WTC11 (cell line): ENCODE measurements at regions not wholly inside any gene's neighbourhood (a gene's known extent, or its start where the extent isn't known, plus 50 kb on each side); places are given as distances from the start of the nearest gene placed in this dataset.
"Not testable (repeated sequence)": the region's sequence is repeated elsewhere in the genome, so short reads cannot be mapped to it uniquely, and the experiment has no call there.

Source experiments
- ATAC-seq: fragments of 200-7000 bp; cut with Tn5 transposase; 2 replicates; pipeline ENCODE4 v1.10.0; 2021; ENCODE audit warnings: mild to moderate bottlenecking, moderate library complexity
- CTCF ChIA-PET: fragments of 300-600 bp; sonication (Branson Sonifier 250); formaldehyde crosslinking; loops from one replicate; lab custom pipeline; 2021; ENCODE audit warnings: antibody characterized with exemption; lab: Charles Lee
- POLR2A ChIA-PET: fragments of 350-600 bp; sonication (Branson Sonifier 250); formaldehyde crosslinking; loops from one replicate; lab custom pipeline; 2021; ENCODE audit warnings: antibody characterized with exemption; lab: Charles Lee
- DNase-seq: peaks from one replicate; pipeline ENCODE4 v3.0.0; 2021; ENCODE audit warnings: low spot score
- H3K27ac Mint-ChIP-seq: 2 replicates; pipeline ENCODE4 v1.8.0; 2021; ENCODE audit warnings: mixed read lengths
- H3K27me3 Mint-ChIP-seq: 2 replicates; pipeline ENCODE4 v1.8.0; 2021; ENCODE audit warnings: low read depth, mild to moderate bottlenecking, moderate library complexity, mixed read lengths
- H3K36me3 Mint-ChIP-seq: 2 replicates; pipeline ENCODE4 v1.8.0; 2021; ENCODE audit warnings: mixed read lengths
- H3K4me1 Mint-ChIP-seq: 2 replicates; pipeline ENCODE4 v1.8.0; 2022; ENCODE audit warnings: mixed read lengths
- H3K4me3 Mint-ChIP-seq: 2 replicates; pipeline ENCODE4 v1.8.0; 2021; ENCODE audit warnings: mild to moderate bottlenecking, moderate library complexity, mixed read lengths
- H3K9me3 Mint-ChIP-seq: 2 replicates; pipeline ENCODE4 v1.8.0; 2021; ENCODE audit warnings: mixed read lengths
- ARID4B ChIP-seq: sonication (generic); formaldehyde crosslinking; IDR thresholded peaks from 2 replicates; pipeline ENCODE4 v1.8.0; 2023; ENCODE audit warnings: missing genetic modification reagents, mild to moderate bottlenecking, borderline replicate concordance
- FOXJ3 ChIP-seq: sonication (generic); formaldehyde crosslinking; IDR thresholded peaks from 2 replicates; pipeline ENCODE4 v1.9.0; 2021; ENCODE audit warnings: missing genetic modification reagents, mild to moderate bottlenecking, borderline replicate concordance
- IRF2 ChIP-seq: sonication (generic); formaldehyde crosslinking; IDR thresholded peaks from 2 replicates; pipeline ENCODE4 v1.8.0; 2022; ENCODE audit warnings: low read depth, missing genetic modification reagents, borderline replicate concordance
- TEAD1 ChIP-seq: sonication (generic); formaldehyde crosslinking; IDR thresholded peaks from 2 replicates; pipeline ENCODE4 v1.8.0; 2022; ENCODE audit warnings: mild to moderate bottlenecking, missing genetic modification reagents
- ZBTB21 ChIP-seq: sonication (generic); formaldehyde crosslinking; IDR thresholded peaks from 2 replicates; pipeline ENCODE4 v1.8.1; 2023; ENCODE audit warnings: mild to moderate bottlenecking, missing genetic modification reagents, borderline replicate concordance
- ZNF317 ChIP-seq: sonication (generic); formaldehyde crosslinking; IDR thresholded peaks from 2 replicates; pipeline ENCODE4 v1.8.1; 2023; ENCODE audit warnings: low read depth, mild to moderate bottlenecking, moderate library complexity, missing genetic modification reagents, borderline replicate concordance
- ZNF416 ChIP-seq: fragments of 250-450 bp; sonication (Bioruptor Pico); IDR thresholded peaks from 2 replicates; pipeline ENCODE4 v1.9.0; 2021; ENCODE audit warnings: mild to moderate bottlenecking, inconsistent platforms
- ZNF423 ChIP-seq: fragments of 250-450 bp; sonication (Bioruptor Pico); IDR thresholded peaks from 2 replicates; pipeline ENCODE4 v2.1.2; 2022; ENCODE audit warnings: mild to moderate bottlenecking, moderate library complexity
- ZNF425 ChIP-seq: fragments of 250-450 bp; sonication (Bioruptor Pico); conservative IDR thresholded peaks from 2 replicates; pipeline ENCODE4 v1.9.0; 2021; ENCODE audit warnings: mild to moderate bottlenecking
- TF ChIP-seq, protein P1 (sequence below): fragments of 200-600 bp; IDR thresholded peaks from 2 replicates; pipeline ENCODE4 v1.8.0; 2022; ENCODE audit warnings: antibody characterized with exemption
- TF ChIP-seq, protein P2 (sequence below): fragments of 250-450 bp; sonication (Bioruptor Pico); IDR thresholded peaks from 2 replicates; pipeline ENCODE4 v1.8.0; 2021; ENCODE audit warnings: mild to moderate bottlenecking
- TF ChIP-seq, protein P3 (sequence below): fragments of 250-450 bp; sonication (Bioruptor Pico); IDR thresholded peaks from 2 replicates; pipeline ENCODE4 v1.9.0; 2021; ENCODE audit warnings: mild to moderate bottlenecking

DNA sequence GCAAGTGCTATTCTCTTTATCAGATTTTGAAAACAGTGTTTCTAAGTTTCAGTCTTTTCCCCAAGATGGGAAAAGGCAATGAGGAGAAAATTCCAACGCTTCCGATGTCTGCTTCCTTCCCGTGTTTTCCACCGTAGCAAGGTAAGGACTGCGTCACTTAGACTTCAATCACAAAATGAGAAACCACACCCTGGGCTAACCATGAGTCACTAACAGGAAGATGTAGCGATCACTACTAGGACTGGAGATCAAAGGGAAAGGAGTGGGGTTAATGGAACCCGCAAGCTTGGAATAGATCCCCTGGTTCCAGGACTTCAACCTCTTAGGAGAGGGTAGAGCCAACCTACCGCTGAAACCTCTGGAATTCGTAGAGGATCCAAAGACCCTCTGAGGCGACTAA is 250.7 kb upstream of the ZFP42 start (continued):
- TF ChIP-seq ZBTB21 (CRISPR knock-in tag) (no peak), FOXJ3 (CRISPR knock-in tag) (no peak), IRF2 (CRISPR knock-in tag) (no peak), ZNF425 (CRISPR knock-in tag) (no peak), TEAD1 (CRISPR knock-in tag) (no peak), ZNF416 (CRISPR knock-in tag) (no peak)
- TF ChIP-seq, protein P1, sequence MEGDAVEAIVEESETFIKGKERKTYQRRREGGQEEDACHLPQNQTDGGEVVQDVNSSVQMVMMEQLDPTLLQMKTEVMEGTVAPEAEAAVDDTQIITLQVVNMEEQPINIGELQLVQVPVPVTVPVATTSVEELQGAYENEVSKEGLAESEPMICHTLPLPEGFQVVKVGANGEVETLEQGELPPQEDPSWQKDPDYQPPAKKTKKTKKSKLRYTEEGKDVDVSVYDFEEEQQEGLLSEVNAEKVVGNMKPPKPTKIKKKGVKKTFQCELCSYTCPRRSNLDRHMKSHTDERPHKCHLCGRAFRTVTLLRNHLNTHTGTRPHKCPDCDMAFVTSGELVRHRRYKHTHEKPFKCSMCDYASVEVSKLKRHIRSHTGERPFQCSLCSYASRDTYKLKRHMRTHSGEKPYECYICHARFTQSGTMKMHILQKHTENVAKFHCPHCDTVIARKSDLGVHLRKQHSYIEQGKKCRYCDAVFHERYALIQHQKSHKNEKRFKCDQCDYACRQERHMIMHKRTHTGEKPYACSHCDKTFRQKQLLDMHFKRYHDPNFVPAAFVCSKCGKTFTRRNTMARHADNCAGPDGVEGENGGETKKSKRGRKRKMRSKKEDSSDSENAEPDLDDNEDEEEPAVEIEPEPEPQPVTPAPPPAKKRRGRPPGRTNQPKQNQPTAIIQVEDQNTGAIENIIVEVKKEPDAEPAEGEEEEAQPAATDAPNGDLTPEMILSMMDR = no peak
- TF ChIP-seq, protein P2, sequence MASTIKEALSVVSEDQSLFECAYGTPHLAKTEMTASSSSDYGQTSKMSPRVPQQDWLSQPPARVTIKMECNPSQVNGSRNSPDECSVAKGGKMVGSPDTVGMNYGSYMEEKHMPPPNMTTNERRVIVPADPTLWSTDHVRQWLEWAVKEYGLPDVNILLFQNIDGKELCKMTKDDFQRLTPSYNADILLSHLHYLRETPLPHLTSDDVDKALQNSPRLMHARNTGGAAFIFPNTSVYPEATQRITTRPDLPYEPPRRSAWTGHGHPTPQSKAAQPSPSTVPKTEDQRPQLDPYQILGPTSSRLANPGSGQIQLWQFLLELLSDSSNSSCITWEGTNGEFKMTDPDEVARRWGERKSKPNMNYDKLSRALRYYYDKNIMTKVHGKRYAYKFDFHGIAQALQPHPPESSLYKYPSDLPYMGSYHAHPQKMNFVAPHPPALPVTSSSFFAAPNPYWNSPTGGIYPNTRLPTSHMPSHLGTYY (CRISPR knock-in tag) = no peak

GRCh38 chr4:187750652-187751051 is 244.9 kb upstream of the ZFP42 start:
- H3K4me1 Mint-ChIP-seq, POLR2A ChIA-PET, H3K27ac Mint-ChIP-seq, DNase-seq, H3K4me3 Mint-ChIP-seq, H3K27me3 Mint-ChIP-seq, CTCF ChIA-PET, ATAC-seq: not testable (repeated sequence)
- H3K9me3 Mint-ChIP-seq = peaks cover 79% of the 10 kb centered on the region
- H3K36me3 Mint-ChIP-seq = peaks cover 28% of the 10 kb centered on the region

GRCh38 chr4:187767158-187767557 is 228.4 kb upstream of the ZFP42 start:
- Mint-ChIP-seq H3K27me3 (no peaks in the 10 kb centered on the region), H3K4me1 (peaks cover 9% of the 10 kb centered on the region), H3K27ac (no peak overlapping the region), H3K36me3 (no peaks in the 10 kb centered on the region), H3K9me3 (no peaks in the 10 kb centered on the region; the same call in 1 of the 2 replicates), H3K4me3 (no peak overlapping the region)
- DNase-seq = no peak
- ATAC-seq = no peak
- TF ChIP-seq, protein P3, sequence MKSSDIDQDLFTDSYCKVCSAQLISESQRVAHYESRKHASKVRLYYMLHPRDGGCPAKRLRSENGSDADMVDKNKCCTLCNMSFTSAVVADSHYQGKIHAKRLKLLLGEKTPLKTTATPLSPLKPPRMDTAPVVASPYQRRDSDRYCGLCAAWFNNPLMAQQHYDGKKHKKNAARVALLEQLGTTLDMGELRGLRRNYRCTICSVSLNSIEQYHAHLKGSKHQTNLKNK = no peak
- TF ChIP-seq IRF2 (CRISPR knock-in tag) = no peak
- POLR2A ChIA-PET = no interaction called here
- CTCF ChIA-PET = no interaction called here

GRCh38 chr4:187767687-187768086 is 227.9 kb upstream of the ZFP42 start:
- CTCF ChIA-PET = no interaction called here
- Mint-ChIP-seq H3K27me3 (no peaks in the 10 kb centered on the region), H3K4me1 (peaks cover 9% of the 10 kb centered on the region), H3K36me3 (no peaks in the 10 kb centered on the region), H3K4me3 (no peak overlapping the region), H3K9me3 (no peaks in the 10 kb centered on the region; the same call in 1 of the 2 replicates), H3K27ac (no peak overlapping the region)
- POLR2A ChIA-PET = no interaction called here
- ATAC-seq (no peak), DNase-seq (no peak)
- no peak for TF ChIP-seq ZNF317 (CRISPR knock-in tag)
- TF ChIP-seq, protein P3 = no peak
- no peak for TF ChIP-seq ARID4B
- TF ChIP-seq ZNF423 (CRISPR knock-in tag) = no peak
